ENCODE measurements at regions not wholly inside any gene's neighbourhood (a gene's known extent, or its start where the extent isn't known, plus 50 kb on each side); places are given as distances from the start of the nearest gene placed in this dataset.

DNA sequence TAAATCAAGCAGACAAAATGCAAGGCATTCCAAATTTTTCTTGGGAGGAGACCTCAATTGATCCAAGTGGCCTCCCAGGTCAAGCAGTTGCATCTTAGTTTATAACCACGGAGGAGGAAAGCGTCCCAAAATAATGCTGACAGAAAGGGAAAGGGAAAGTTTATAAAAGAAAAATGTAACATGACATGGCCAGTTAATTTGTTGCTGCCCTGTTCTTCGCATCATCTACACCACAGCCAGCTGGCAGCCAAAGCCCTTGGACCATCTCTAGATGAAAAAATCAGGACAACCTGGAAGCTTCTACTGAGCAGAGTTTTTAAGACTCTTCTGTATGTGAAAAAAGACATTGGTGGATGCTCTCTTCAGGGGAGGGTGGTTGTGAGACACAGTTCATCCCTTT is 128.8 kb upstream of the FBXL7 start:
- no peak for TF ChIP-seq CBX2 (IDR thresholded peaks at IDR 0.05; ENCODE audit: insufficient read depth, low read length, poor library complexity, severe bottlenecking)
- TF ChIP-seq, protein P1, sequence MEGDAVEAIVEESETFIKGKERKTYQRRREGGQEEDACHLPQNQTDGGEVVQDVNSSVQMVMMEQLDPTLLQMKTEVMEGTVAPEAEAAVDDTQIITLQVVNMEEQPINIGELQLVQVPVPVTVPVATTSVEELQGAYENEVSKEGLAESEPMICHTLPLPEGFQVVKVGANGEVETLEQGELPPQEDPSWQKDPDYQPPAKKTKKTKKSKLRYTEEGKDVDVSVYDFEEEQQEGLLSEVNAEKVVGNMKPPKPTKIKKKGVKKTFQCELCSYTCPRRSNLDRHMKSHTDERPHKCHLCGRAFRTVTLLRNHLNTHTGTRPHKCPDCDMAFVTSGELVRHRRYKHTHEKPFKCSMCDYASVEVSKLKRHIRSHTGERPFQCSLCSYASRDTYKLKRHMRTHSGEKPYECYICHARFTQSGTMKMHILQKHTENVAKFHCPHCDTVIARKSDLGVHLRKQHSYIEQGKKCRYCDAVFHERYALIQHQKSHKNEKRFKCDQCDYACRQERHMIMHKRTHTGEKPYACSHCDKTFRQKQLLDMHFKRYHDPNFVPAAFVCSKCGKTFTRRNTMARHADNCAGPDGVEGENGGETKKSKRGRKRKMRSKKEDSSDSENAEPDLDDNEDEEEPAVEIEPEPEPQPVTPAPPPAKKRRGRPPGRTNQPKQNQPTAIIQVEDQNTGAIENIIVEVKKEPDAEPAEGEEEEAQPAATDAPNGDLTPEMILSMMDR (IDR thresholded peaks at IDR 0.05 in 2 of 3, conservative IDR thresholded peaks at IDR 0.05 in 1 of 3; ENCODE audit: insufficient read depth in 2 of 3, low read depth in 1 of 3, low read length in 3 of 3) = no peak
- TF ChIP-seq RAD51 (IDR thresholded peaks at IDR 0.05; ENCODE audit: borderline replicate concordance, low read depth) = no peak
- TF ChIP-seq NR2C2 (CRISPR knock-in tag; IDR thresholded peaks at IDR 0.05) = no peak
- TF ChIP-seq NR2C2 (tag; IDR thresholded peaks at IDR 0.05) = no peak
- no peak for TF ChIP-seq CBFA2T3 (IDR thresholded peaks at IDR 0.05)
- TF ChIP-seq ZNF589 (CRISPR knock-in tag; IDR thresholded peaks at IDR 0.05; ENCODE audit: low read depth) = no peak
- no peak for TF ChIP-seq ELF4 (CRISPR knock-in tag; IDR thresholded peaks at IDR 0.05)
- TF ChIP-seq ZNF175 (CRISPR knock-in tag; IDR thresholded peaks at IDR 0.05; ENCODE audit: low read depth) = no peak
- TF ChIP-seq ZNF75A (CRISPR knock-in tag; IDR thresholded peaks at IDR 0.05) = no peak
- no peak for TF ChIP-seq MEF2D (tag; conservative IDR thresholded peaks at IDR 0.05; ENCODE audit: low read depth)

Data from K562 (cell line).